ENCODE measurements at regions not wholly inside any gene's neighbourhood (a gene's known extent, or its start where the extent isn't known, plus 50 kb on each side); places are given as distances from the start of the nearest gene placed in this dataset.

- no peak overlapping the region for H3K4me3 ChIP-seq (ENCODE audit: low read depth in 1 of 5, low read length in 5 of 5)
- no peaks in the 10 kb centered on the region for H3K36me3 ChIP-seq (ENCODE audit: control insufficient read depth in 5 of 5, insufficient read depth in 5 of 5, low read length in 5 of 5)
- H3K9ac ChIP-seq (ENCODE audit: low read length in 5 of 5) = no peak overlapping the region
- no peak overlapping the region for H3K27ac ChIP-seq (ENCODE audit: low read depth, low read length)
- no peaks in the 10 kb centered on the region for H3K27me3 ChIP-seq (ENCODE audit: control insufficient read depth in 5 of 5, insufficient read depth in 4 of 5, low read length in 5 of 5)
- no peaks in the 10 kb centered on the region for H3K4me1 ChIP-seq (ENCODE audit: control insufficient read depth in 5 of 5, insufficient read depth in 5 of 5, low read length in 5 of 5)
- peaks cover 0 to 4% (median 2%) of the 10 kb centered on the region in 5 donors for H3K9me3 ChIP-seq (ENCODE audit: control insufficient read depth in 5 of 5, low read length in 5 of 5)
Measured at GRCh38 chr16:17728196-17728595, 257.4 kb upstream of the XYLT1 start.

GRCh38 chr16:17724242-17724898, 253.6 kb upstream of the XYLT1 start:
- Histone ChIP-seq H3K36me3 (ENCODE audit: control insufficient read depth in 5 of 5, insufficient read depth in 5 of 5, low read length in 5 of 5) (no peaks in the 10 kb centered on the region), H3K27me3 (ENCODE audit: control insufficient read depth in 5 of 5, insufficient read depth in 4 of 5, low read length in 5 of 5) (no peaks in the 10 kb centered on the region), H3K4me1 (ENCODE audit: control insufficient read depth in 5 of 5, insufficient read depth in 5 of 5, low read length in 5 of 5) (no peaks in the 10 kb centered on the region), H3K9ac (ENCODE audit: low read length in 5 of 5) (no peak overlapping the region), H3K9me3 (ENCODE audit: control insufficient read depth in 5 of 5, low read length in 5 of 5) (no peaks in the 10 kb centered on the region), H3K27ac (ENCODE audit: low read depth, low read length) (no peak overlapping the region), H3K4me3 (ENCODE audit: low read depth in 1 of 5, low read length in 5 of 5) (no peak overlapping the region)

- no peaks in the 10 kb centered on the region for H3K36me3 ChIP-seq (ENCODE audit: control insufficient read depth in 5 of 5, insufficient read depth in 5 of 5, low read length in 5 of 5)
- no peak overlapping the region for H3K27ac ChIP-seq (ENCODE audit: low read depth, low read length)
- H3K4me3 ChIP-seq (ENCODE audit: low read depth in 1 of 5, low read length in 5 of 5) = no peak overlapping the region
- H3K9me3 ChIP-seq (ENCODE audit: control insufficient read depth in 5 of 5, low read length in 5 of 5) = no peaks in the 10 kb centered on the region
- H3K4me1 ChIP-seq (ENCODE audit: control insufficient read depth in 5 of 5, insufficient read depth in 5 of 5, low read length in 5 of 5) = no peaks in the 10 kb centered on the region
- H3K27me3 ChIP-seq (ENCODE audit: control insufficient read depth in 5 of 5, insufficient read depth in 4 of 5, low read length in 5 of 5) = peaks cover 0 to 5% (median 0%) of the 10 kb centered on the region in 5 donors
- no peak overlapping the region for H3K9ac ChIP-seq (ENCODE audit: low read length in 5 of 5)
Measured at GRCh38 chr16:17723531-17724134, 252.9 kb upstream of the XYLT1 start.

- H3K9me3 ChIP-seq (ENCODE audit: control insufficient read depth in 5 of 5, low read length in 5 of 5) = peaks cover 0 to 3% (median 0%) of the 10 kb centered on the region in 5 donors
Measured at GRCh38 chr16:17718495-17718894, 247.7 kb upstream of the XYLT1 start.

GRCh38 chr16:17705847-17706246, 235.1 kb upstream of the XYLT1 start:
- Histone ChIP-seq H3K4me3 (ENCODE audit: low read depth in 1 of 5, low read length in 5 of 5) (no peak overlapping the region), H3K27me3 (ENCODE audit: control insufficient read depth in 5 of 5, insufficient read depth in 4 of 5, low read length in 5 of 5) (no peaks in the 10 kb centered on the region), H3K27ac (ENCODE audit: low read depth, low read length) (no peak overlapping the region), H3K9me3 (ENCODE audit: control insufficient read depth in 5 of 5, low read length in 5 of 5) (no peaks in the 10 kb centered on the region), H3K36me3 (ENCODE audit: control insufficient read depth in 5 of 5, insufficient read depth in 5 of 5, low read length in 5 of 5) (no peaks in the 10 kb centered on the region), H3K4me1 (ENCODE audit: control insufficient read depth in 5 of 5, insufficient read depth in 5 of 5, low read length in 5 of 5) (no peaks in the 10 kb centered on the region), H3K9ac (ENCODE audit: low read length in 5 of 5) (no peak overlapping the region)

More at GRCh38 chr16:17718495-17718894, 247.7 kb upstream of the XYLT1 start:
- H3K4me3 ChIP-seq (ENCODE audit: low read depth in 1 of 5, low read length in 5 of 5) = no peak overlapping the region
- no peaks in the 10 kb centered on the region for H3K4me1 ChIP-seq (ENCODE audit: control insufficient read depth in 5 of 5, insufficient read depth in 5 of 5, low read length in 5 of 5)
- H3K36me3 ChIP-seq (ENCODE audit: control insufficient read depth in 5 of 5, insufficient read depth in 5 of 5, low read length in 5 of 5) = no peaks in the 10 kb centered on the region
- H3K27ac ChIP-seq (ENCODE audit: low read depth, low read length) = no peak overlapping the region
- no peak overlapping the region for H3K9ac ChIP-seq (ENCODE audit: low read length in 5 of 5)
- peaks cover 0 to 5% (median 0%) of the 10 kb centered on the region in 5 donors for H3K27me3 ChIP-seq (ENCODE audit: control insufficient read depth in 5 of 5, insufficient read depth in 4 of 5, low read length in 5 of 5)

- Histone ChIP-seq H3K9ac (ENCODE audit: low read length in 5 of 5) (no peak overlapping the region), H3K4me1 (ENCODE audit: control insufficient read depth in 5 of 5, insufficient read depth in 5 of 5, low read length in 5 of 5) (peaks cover 0 to 10% (median 5%) of the 10 kb centered on the region in 5 donors), H3K36me3 (ENCODE audit: control insufficient read depth in 5 of 5, insufficient read depth in 5 of 5, low read length in 5 of 5) (no peaks in the 10 kb centered on the region), H3K27ac (ENCODE audit: low read depth, low read length) (no peak overlapping the region), H3K4me3 (ENCODE audit: low read depth in 1 of 5, low read length in 5 of 5) (no peak overlapping the region), H3K9me3 (ENCODE audit: control insufficient read depth in 5 of 5, low read length in 5 of 5) (no peaks in the 10 kb centered on the region), H3K27me3 (ENCODE audit: control insufficient read depth in 5 of 5, insufficient read depth in 4 of 5, low read length in 5 of 5) (no peaks in the 10 kb centered on the region)
Measured at GRCh38 chr16:17696616-17697015, 225.9 kb upstream of the XYLT1 start.

GRCh38 chr16:17692484-17692883, 221.7 kb upstream of the XYLT1 start:
- no peak overlapping the region for H3K27ac ChIP-seq (ENCODE audit: low read depth, low read length)
- H3K27me3 ChIP-seq (ENCODE audit: control insufficient read depth in 5 of 5, insufficient read depth in 4 of 5, low read length in 5 of 5) = peaks cover 0 to 3% (median 0%) of the 10 kb centered on the region in 5 donors
- H3K4me3 ChIP-seq (ENCODE audit: low read depth in 1 of 5, low read length in 5 of 5) = no peak overlapping the region
- H3K36me3 ChIP-seq (ENCODE audit: control insufficient read depth in 5 of 5, insufficient read depth in 5 of 5, low read length in 5 of 5) = no peaks in the 10 kb centered on the region
- H3K4me1 ChIP-seq (ENCODE audit: control insufficient read depth in 5 of 5, insufficient read depth in 5 of 5, low read length in 5 of 5) = peaks cover 0 to 24% (median 14%) of the 10 kb centered on the region in 5 donors
- no peak overlapping the region for H3K9ac ChIP-seq (ENCODE audit: low read length in 5 of 5)
- no peaks in the 10 kb centered on the region for H3K9me3 ChIP-seq (ENCODE audit: control insufficient read depth in 5 of 5, low read length in 5 of 5)

- no peak overlapping the region for H3K9ac ChIP-seq (ENCODE audit: low read length in 5 of 5)
- peaks cover 0 to 24% (median 14%) of the 10 kb centered on the region in 5 donors for H3K4me1 ChIP-seq (ENCODE audit: control insufficient read depth in 5 of 5, insufficient read depth in 5 of 5, low read length in 5 of 5)
- H3K4me3 ChIP-seq (ENCODE audit: low read depth in 1 of 5, low read length in 5 of 5) = no peak overlapping the region
- no peaks in the 10 kb centered on the region for H3K36me3 ChIP-seq (ENCODE audit: control insufficient read depth in 5 of 5, insufficient read depth in 5 of 5, low read length in 5 of 5)
- no peaks in the 10 kb centered on the region for H3K9me3 ChIP-seq (ENCODE audit: control insufficient read depth in 5 of 5, low read length in 5 of 5)
- H3K27ac ChIP-seq (ENCODE audit: low read depth, low read length) = no peak overlapping the region
- H3K27me3 ChIP-seq (ENCODE audit: control insufficient read depth in 5 of 5, insufficient read depth in 4 of 5, low read length in 5 of 5) = peaks cover 0 to 3% (median 0%) of the 10 kb centered on the region in 5 donors
Measured at GRCh38 chr16:17691899-17692176, 221.1 kb upstream of the XYLT1 start.

- H3K4me3 ChIP-seq (ENCODE audit: low read depth in 1 of 5, low read length in 5 of 5) = peak overlapping the region in 2 of 5 donors; percentile 4 to 11
- peaks cover 0 to 24% (median 14%) of the 10 kb centered on the region in 5 donors for H3K4me1 ChIP-seq (ENCODE audit: control insufficient read depth in 5 of 5, insufficient read depth in 5 of 5, low read length in 5 of 5)
- no peak overlapping the region for H3K9ac ChIP-seq (ENCODE audit: low read length in 5 of 5)
- peaks cover 0 to 3% (median 0%) of the 10 kb centered on the region in 5 donors for H3K27me3 ChIP-seq (ENCODE audit: control insufficient read depth in 5 of 5, insufficient read depth in 4 of 5, low read length in 5 of 5)
- H3K9me3 ChIP-seq (ENCODE audit: control insufficient read depth in 5 of 5, low read length in 5 of 5) = no peaks in the 10 kb centered on the region
- no peaks in the 10 kb centered on the region for H3K36me3 ChIP-seq (ENCODE audit: control insufficient read depth in 5 of 5, insufficient read depth in 5 of 5, low read length in 5 of 5)
- H3K27ac ChIP-seq (ENCODE audit: low read depth, low read length) = no peak overlapping the region
Measured at GRCh38 chr16:17691106-17691898, 220.5 kb upstream of the XYLT1 start.

- Histone ChIP-seq H3K4me1 (ENCODE audit: control insufficient read depth in 5 of 5, insufficient read depth in 5 of 5, low read length in 5 of 5) (peaks cover 0 to 3% (median 0%) of the 10 kb centered on the region in 5 donors), H3K27ac (ENCODE audit: low read depth, low read length) (no peak overlapping the region), H3K9me3 (ENCODE audit: control insufficient read depth in 5 of 5, low read length in 5 of 5) (peaks cover 0 to under 1% (median 0%) of the 10 kb centered on the region in 5 donors), H3K4me3 (ENCODE audit: low read depth in 1 of 5, low read length in 5 of 5) (no peak overlapping the region), H3K36me3 (ENCODE audit: control insufficient read depth in 5 of 5, insufficient read depth in 5 of 5, low read length in 5 of 5) (no peaks in the 10 kb centered on the region), H3K27me3 (ENCODE audit: control insufficient read depth in 5 of 5, insufficient read depth in 4 of 5, low read length in 5 of 5) (peaks cover 0 to 3% (median 0%) of the 10 kb centered on the region in 5 donors), H3K9ac (ENCODE audit: low read length in 5 of 5) (no peak overlapping the region)
Measured at GRCh38 chr16:17685447-17685846, 214.7 kb upstream of the XYLT1 start.
